Adrenal gland (tissue), 5 donors: ENCODE measurements at regions not wholly inside any gene's neighbourhood (a gene's known extent, or its start where the extent isn't known, plus 50 kb on each side); places are given as distances from the start of the nearest gene placed in this dataset.

Experiments used
- POLR2A ChIP-seq, 2 donors: fragments of 450-650 bp; IDR thresholded peaks; one replicate each; pipeline ENCODE4 v1.6.1; 2017; ENCODE audit warnings: antibody characterized with exemption in 2 of 2, mild to moderate bottlenecking in 2 of 2, moderate library complexity in 1 of 2
- TF ChIP-seq, protein P1 (sequence below), 6 experiments: fragments of 450-650 bp in 4 of 6; fragments of 200-600 bp in 2 of 6; sonication (generic) in 1 of 6; IDR thresholded peaks; 1 replicate in 5 of 6; 2 replicates in 1 of 6; pipeline versions ENCODE4 v1.5.1 to v1.8.0; 2016 to 2021; ENCODE audit warnings: antibody characterized with exemption in 6 of 6, mild to moderate bottlenecking in 2 of 6, moderate library complexity in 1 of 6
- donor health status: DM: no; HTN: no; CAD: no.

- no peak for TF ChIP-seq POLR2A (IDR thresholded peaks at IDR 0.05)
- TF ChIP-seq, protein P1, sequence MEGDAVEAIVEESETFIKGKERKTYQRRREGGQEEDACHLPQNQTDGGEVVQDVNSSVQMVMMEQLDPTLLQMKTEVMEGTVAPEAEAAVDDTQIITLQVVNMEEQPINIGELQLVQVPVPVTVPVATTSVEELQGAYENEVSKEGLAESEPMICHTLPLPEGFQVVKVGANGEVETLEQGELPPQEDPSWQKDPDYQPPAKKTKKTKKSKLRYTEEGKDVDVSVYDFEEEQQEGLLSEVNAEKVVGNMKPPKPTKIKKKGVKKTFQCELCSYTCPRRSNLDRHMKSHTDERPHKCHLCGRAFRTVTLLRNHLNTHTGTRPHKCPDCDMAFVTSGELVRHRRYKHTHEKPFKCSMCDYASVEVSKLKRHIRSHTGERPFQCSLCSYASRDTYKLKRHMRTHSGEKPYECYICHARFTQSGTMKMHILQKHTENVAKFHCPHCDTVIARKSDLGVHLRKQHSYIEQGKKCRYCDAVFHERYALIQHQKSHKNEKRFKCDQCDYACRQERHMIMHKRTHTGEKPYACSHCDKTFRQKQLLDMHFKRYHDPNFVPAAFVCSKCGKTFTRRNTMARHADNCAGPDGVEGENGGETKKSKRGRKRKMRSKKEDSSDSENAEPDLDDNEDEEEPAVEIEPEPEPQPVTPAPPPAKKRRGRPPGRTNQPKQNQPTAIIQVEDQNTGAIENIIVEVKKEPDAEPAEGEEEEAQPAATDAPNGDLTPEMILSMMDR (IDR thresholded peaks at IDR 0.05), result no peak
Observed at GRCh38 chr4:170414961-170415360, 325.2 kb upstream of the AADAT start.
